ENCODE measurements at regions not wholly inside any gene's neighbourhood (a gene's known extent, or its start where the extent isn't known, plus 50 kb on each side); places are given as distances from the start of the nearest gene placed in this dataset.

DNA sequence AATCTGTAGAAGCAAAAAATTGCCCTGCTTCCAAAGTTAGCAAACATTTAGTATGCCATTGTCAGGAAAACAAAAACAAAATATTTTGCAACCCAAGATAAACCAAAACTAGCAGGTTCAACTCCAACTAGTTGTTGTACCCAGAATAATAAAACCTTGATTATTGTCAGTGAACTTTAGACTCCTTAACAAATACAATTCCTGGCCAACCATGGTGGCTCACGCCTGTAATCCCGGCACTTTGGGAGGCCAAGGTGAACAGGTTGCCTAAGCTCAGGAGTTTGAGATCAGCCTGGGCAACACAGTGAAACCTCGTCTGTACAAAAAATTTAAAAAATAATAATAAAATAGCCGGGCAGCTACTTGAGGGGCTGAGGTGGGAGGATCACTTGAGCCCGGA lies 53.6 kb upstream of the EPCAM start:
- H3K36me3 Mint-ChIP-seq = no peaks in the 10 kb centered on the region
- H3K4me1 Mint-ChIP-seq = no peaks in the 10 kb centered on the region
- H3K27me3 Mint-ChIP-seq = no peaks in the 10 kb centered on the region
- H3K4me3 Mint-ChIP-seq = no peak overlapping the region
- no peaks in the 10 kb centered on the region for H3K9me3 Mint-ChIP-seq
- H3K27ac Mint-ChIP-seq = no peak overlapping the region
- DNase-seq = no peak

GRCh38 chr2:47313728-47314127 lies 55.4 kb upstream of the EPCAM start:
- no peak overlapping the region for H3K4me3 Mint-ChIP-seq
- no peaks in the 10 kb centered on the region for H3K36me3 Mint-ChIP-seq
- H3K27ac Mint-ChIP-seq = no peak overlapping the region
- H3K9me3 Mint-ChIP-seq = no peaks in the 10 kb centered on the region
- DNase-seq = no peak
- H3K27me3 Mint-ChIP-seq = no peaks in the 10 kb centered on the region
- no peaks in the 10 kb centered on the region for H3K4me1 Mint-ChIP-seq

GRCh38 chr2:47313141-47313691 lies 55.9 kb upstream of the EPCAM start:
- no peak overlapping the region for H3K27ac Mint-ChIP-seq

DNA sequence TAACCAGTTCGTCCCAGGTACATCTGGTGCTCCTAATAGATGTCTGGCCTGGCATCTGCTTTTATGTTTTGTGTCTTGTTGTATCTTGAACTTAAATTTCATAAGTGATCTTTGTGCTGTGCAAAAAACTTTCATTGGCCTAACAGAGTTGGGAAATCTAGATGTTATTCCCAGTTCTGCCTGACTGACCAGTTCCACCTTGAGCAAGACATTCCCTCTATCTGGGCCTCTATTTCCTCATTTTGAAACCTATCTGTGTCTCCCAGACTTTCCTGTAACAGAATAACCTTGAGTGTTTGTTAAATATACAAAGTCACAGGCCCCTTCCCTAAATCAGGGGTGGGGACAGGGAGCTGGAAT lies 56.6 kb upstream of the EPCAM start:
- no peaks in the 10 kb centered on the region for H3K36me3 Mint-ChIP-seq
- no peak for DNase-seq
- no peaks in the 10 kb centered on the region for H3K4me1 Mint-ChIP-seq
- H3K4me3 Mint-ChIP-seq = no peak overlapping the region
- H3K27ac Mint-ChIP-seq = no peak overlapping the region
- no peaks in the 10 kb centered on the region for H3K27me3 Mint-ChIP-seq
- H3K9me3 Mint-ChIP-seq = no peaks in the 10 kb centered on the region

More at GRCh38 chr2:47313141-47313691, 55.9 kb upstream of the EPCAM start:
- H3K9me3 Mint-ChIP-seq = no peaks in the 10 kb centered on the region
- no peak overlapping the region for H3K4me3 Mint-ChIP-seq
- no peaks in the 10 kb centered on the region for H3K4me1 Mint-ChIP-seq
- no peaks in the 10 kb centered on the region for H3K36me3 Mint-ChIP-seq
- no peak for DNase-seq
- no peaks in the 10 kb centered on the region for H3K27me3 Mint-ChIP-seq

DNA sequence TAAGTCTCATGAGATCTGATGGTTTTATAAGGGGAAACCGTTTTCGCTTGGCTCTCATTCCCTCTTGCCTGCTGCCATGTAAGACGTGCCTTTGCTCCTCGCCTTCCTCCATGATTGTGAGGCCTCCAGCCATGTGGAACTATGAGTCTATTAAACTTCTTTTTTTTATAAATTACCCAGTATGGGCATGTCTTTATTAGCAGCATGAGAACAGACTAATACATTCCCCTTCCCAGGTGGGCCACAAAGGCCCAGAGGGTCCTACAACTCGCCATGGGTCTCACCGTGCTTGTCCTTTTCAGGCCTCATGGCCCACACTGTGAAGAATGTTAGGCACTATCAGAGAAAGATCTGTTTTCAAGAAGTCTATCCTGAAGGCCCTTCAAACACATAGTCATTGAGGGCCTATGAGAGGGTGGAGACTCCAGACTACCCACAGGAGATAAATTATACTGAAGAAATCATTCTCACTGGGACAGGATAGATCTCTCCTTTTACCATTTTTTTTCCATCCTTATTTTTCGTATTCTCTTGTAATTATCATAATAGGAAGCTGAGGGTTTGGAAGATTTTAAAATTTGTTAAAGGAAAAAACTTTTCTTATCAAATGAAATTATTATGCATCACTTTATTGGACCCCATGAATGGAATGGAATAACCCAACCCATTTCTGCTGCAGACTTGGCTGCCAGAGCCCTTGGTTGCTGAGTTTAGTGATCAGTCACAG lies 57.2 kb upstream of the EPCAM start:
- no peak for DNase-seq
- H3K27me3 Mint-ChIP-seq = no peaks in the 10 kb centered on the region

GRCh38 chr2:47310801-47311560 lies 58.1 kb upstream of the EPCAM start:
- no peak overlapping the region for H3K4me3 Mint-ChIP-seq
- no peaks in the 10 kb centered on the region for H3K36me3 Mint-ChIP-seq
- H3K4me1 Mint-ChIP-seq = no peaks in the 10 kb centered on the region
- no peak for DNase-seq
- H3K9me3 Mint-ChIP-seq = no peaks in the 10 kb centered on the region
- peaks cover 4% of the 10 kb centered on the region for H3K27me3 Mint-ChIP-seq
- no peak overlapping the region for H3K27ac Mint-ChIP-seq

More for the DNA sequence above, 57.2 kb upstream of the EPCAM start:
- no peaks in the 10 kb centered on the region for H3K9me3 Mint-ChIP-seq
- H3K4me1 Mint-ChIP-seq = no peaks in the 10 kb centered on the region
- H3K4me3 Mint-ChIP-seq = no peak overlapping the region
- no peak overlapping the region for H3K27ac Mint-ChIP-seq
- no peaks in the 10 kb centered on the region for H3K36me3 Mint-ChIP-seq

- Mint-ChIP-seq H3K36me3 (no peaks in the 10 kb centered on the region), H3K27me3 (peaks cover 4% of the 10 kb centered on the region), H3K9me3 (no peaks in the 10 kb centered on the region), H3K4me1 (no peaks in the 10 kb centered on the region), H3K4me3 (no peak overlapping the region), H3K27ac (no peak overlapping the region)
- DNase-seq = no peak
Observed at GRCh38 chr2:47309952-47310800, 58.9 kb upstream of the EPCAM start.

GRCh38 chr2:47309472-47309951 lies 59.6 kb upstream of the EPCAM start:
- no peaks in the 10 kb centered on the region for H3K9me3 Mint-ChIP-seq
- H3K36me3 Mint-ChIP-seq = no peaks in the 10 kb centered on the region
- H3K27ac Mint-ChIP-seq = no peak overlapping the region
- H3K4me3 Mint-ChIP-seq = no peak overlapping the region
- DNase-seq = no peak
- H3K4me1 Mint-ChIP-seq = no peaks in the 10 kb centered on the region
- peaks cover 4% of the 10 kb centered on the region for H3K27me3 Mint-ChIP-seq

GRCh38 chr2:47307066-47307465 lies 62.0 kb upstream of the EPCAM start:
- Mint-ChIP-seq H3K27me3 (peaks cover 10% of the 10 kb centered on the region), H3K4me1 (no peaks in the 10 kb centered on the region), H3K9me3 (no peaks in the 10 kb centered on the region), H3K27ac (no peak overlapping the region), H3K4me3 (no peak overlapping the region), H3K36me3 (no peaks in the 10 kb centered on the region)
- no peak for DNase-seq

DNA sequence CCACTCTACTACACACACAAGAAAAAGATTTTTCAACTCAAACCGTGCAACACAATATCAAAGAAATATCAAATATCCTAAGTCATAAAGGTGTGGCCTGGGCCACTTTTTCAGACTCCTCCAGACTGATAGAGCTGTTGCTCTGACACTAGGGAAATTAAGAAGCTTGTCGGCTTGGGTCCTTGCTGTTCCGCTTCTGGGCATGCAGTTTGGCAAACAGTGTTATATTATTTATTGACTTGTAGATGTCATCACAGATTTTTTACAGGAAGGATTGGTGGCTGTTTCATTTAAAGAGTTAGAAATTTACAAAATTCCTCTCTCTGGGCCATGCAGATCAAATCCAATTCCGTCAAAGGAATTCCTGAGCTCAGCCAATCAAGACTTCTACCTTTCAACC lies 64.5 kb upstream of the EPCAM start:
- Mint-ChIP-seq H3K4me1 (peaks cover 9% of the 10 kb centered on the region), H3K4me3 (no peak overlapping the region), H3K9me3 (no peaks in the 10 kb centered on the region), H3K27me3 (peaks cover 12% of the 10 kb centered on the region), H3K27ac (no peak overlapping the region), H3K36me3 (no peaks in the 10 kb centered on the region)
- no peak for DNase-seq

DNA sequence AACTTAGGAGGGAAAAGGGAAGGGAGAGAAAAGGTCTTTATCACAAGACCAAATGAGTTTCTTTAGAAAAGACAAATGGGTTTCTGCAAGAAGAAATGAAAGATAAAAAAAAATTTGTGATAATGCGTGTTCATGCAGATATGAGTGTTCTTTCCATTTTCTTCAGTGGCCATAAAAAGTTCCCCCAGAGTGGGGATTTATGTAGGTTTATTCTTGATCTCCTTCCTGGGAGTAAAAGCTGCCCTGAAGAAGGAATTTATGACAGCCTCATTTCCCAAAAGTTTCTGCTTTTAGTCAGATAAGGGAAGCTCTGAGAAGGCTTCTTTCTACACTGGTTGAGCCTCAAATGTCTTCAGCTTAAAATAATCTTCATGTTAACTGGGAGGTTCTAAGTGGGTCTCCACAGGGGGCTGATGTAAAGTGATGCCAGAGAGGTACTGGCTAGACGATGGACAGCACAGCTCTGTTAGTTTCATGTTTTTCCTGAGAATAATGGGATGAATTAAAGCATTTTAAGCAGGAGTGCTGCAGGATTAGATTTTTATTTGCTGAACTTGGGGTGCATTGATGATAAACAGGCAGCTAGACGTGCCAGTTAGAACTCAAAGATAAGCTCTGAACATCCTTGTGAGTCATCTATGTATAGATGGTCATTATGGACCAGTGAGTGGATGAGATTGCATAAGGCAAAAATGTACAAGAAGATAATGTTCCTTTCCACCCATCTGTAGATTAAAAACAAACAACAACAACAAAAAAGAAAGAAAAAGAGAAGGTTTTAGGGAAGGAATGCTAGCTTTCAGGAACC lies 65.6 kb upstream of the EPCAM start:
- Mint-ChIP-seq H3K36me3 (no peaks in the 10 kb centered on the region), H3K4me3 (no peak overlapping the region), H3K27ac (no peak overlapping the region), H3K27me3 (peaks cover 12% of the 10 kb centered on the region), H3K9me3 (no peaks in the 10 kb centered on the region), H3K4me1 (peaks cover 9% of the 10 kb centered on the region)
- DNase-seq = no peak

DNA sequence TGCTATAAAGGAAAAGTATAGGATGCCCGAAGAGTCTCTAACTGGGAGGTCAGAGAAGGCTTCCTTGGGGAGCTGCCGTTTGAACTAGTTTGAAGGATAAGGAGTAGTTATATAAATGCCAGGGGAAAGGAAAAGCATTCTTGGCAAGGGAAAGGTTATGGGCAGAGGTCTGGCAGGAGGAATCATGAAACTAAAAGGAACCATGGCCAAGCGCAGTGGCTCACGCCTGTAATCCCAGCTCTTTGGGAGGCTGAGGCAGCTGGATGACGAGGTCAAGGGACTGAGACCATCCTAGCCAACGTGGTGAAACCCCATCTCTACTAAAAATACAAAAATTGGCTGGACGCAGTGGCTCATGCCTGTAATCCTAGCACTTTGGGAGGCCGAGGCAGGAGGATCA lies 66.8 kb upstream of the EPCAM start:
- Mint-ChIP-seq H3K27me3 (peaks cover 12% of the 10 kb centered on the region), H3K4me1 (peaks cover 9% of the 10 kb centered on the region), H3K27ac (no peak overlapping the region)

GRCh38 chr2:47301731-47302130 lies 67.4 kb upstream of the EPCAM start:
- Mint-ChIP-seq H3K27me3 (peaks cover 12% of the 10 kb centered on the region), H3K4me3 (no peak overlapping the region), H3K36me3 (no peaks in the 10 kb centered on the region), H3K27ac (no peak overlapping the region), H3K4me1 (peaks cover 9% of the 10 kb centered on the region), H3K9me3 (no peaks in the 10 kb centered on the region)
- no peak for DNase-seq

More for the DNA sequence above, 66.8 kb upstream of the EPCAM start:
- no peaks in the 10 kb centered on the region for H3K36me3 Mint-ChIP-seq
- no peak for DNase-seq
- H3K4me3 Mint-ChIP-seq = no peak overlapping the region
- no peaks in the 10 kb centered on the region for H3K9me3 Mint-ChIP-seq

DNA sequence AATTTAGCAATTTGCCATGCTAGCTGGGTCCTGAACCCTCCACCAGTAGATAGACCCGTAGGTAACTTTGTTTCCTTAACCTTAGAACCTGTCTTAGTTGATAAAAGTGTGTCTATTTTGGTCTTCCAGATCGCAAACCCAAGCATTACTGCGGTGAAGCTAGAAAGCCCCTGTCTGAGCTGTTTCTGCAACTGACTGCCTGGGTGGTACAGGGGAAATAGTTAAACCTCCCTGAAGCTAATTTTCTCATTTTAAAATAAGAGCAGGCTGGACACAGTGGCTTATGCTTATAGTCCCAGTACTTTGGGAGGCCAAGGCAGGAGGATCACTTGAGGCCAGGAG lies 67.9 kb upstream of the EPCAM start:
- H3K27ac Mint-ChIP-seq = no peak overlapping the region
- H3K27me3 Mint-ChIP-seq = peaks cover 9% of the 10 kb centered on the region
- no peak overlapping the region for H3K4me3 Mint-ChIP-seq
- DNase-seq = no peak
- peaks cover 9% of the 10 kb centered on the region for H3K4me1 Mint-ChIP-seq
- no peaks in the 10 kb centered on the region for H3K9me3 Mint-ChIP-seq
- no peaks in the 10 kb centered on the region for H3K36me3 Mint-ChIP-seq

Data from activated naive CD8-positive, alpha-beta T cell treated with anti-CD3 and anti-CD28 coated beads for 36 hours (primary cell).